A204.1 (cell line): ENCODE measurements at regions not wholly inside any gene's neighbourhood (a gene's known extent, or its start where the extent isn't known, plus 50 kb on each side); places are given as distances from the start of the nearest gene placed in this dataset.
"Not testable (repeated sequence)": the region's sequence is repeated elsewhere in the genome, so short reads cannot be mapped to it uniquely, and the experiment has no call there.

ENCODE experiments used
- FAIRE-seq: peaks from 2 replicates; lab custom pipeline; 2012; peaks lifted over from hg19 to GRCh38; lab: Jason Lieb, UNC

GRCh38 chr5:118468085-118468484 lies 520.3 kb downstream of the DTWD2 start:
- no peak for FAIRE-seq

GRCh38 chr5:118467103-118467502 lies 521.2 kb downstream of the DTWD2 start:
- FAIRE-seq: no peak

GRCh38 chr5:118466418-118466817 lies 521.9 kb downstream of the DTWD2 start:
- FAIRE-seq: no peak

- FAIRE-seq: not testable (repeated sequence)
These were observed 526.1 kb downstream of the DTWD2 start for GRCh38 chr5:118462276-118462675.

- no peak for FAIRE-seq
These were observed 526.9 kb downstream of the DTWD2 start for GRCh38 chr5:118461436-118461835.

- no peak for FAIRE-seq
These were observed 528.9 kb downstream of the DTWD2 start for GRCh38 chr5:118459490-118459889.

GRCh38 chr5:118456085-118456484 lies 532.3 kb downstream of the DTWD2 start:
- no peak for FAIRE-seq

GRCh38 chr5:118451697-118452247 lies 536.6 kb downstream of the DTWD2 start:
- no peak for FAIRE-seq

GRCh38 chr5:118450554-118451332 lies 537.6 kb downstream of the DTWD2 start:
- no peak for FAIRE-seq

- no peak for FAIRE-seq
These were observed 541.0 kb downstream of the DTWD2 start for GRCh38 chr5:118447350-118447749.

GRCh38 chr5:118441956-118442355 lies 546.4 kb downstream of the DTWD2 start:
- FAIRE-seq: no peak

GRCh38 chr5:118441034-118441433 lies 547.3 kb downstream of the DTWD2 start:
- no peak for FAIRE-seq

GRCh38 chr5:118440496-118440895 lies 547.9 kb downstream of the DTWD2 start:
- no peak for FAIRE-seq

GRCh38 chr5:118439831-118440230 lies 548.5 kb downstream of the DTWD2 start:
- FAIRE-seq: no peak

GRCh38 chr5:118435131-118435530 lies 553.2 kb downstream of the DTWD2 start:
- FAIRE-seq: no peak

- no peak for FAIRE-seq
These were observed 553.8 kb downstream of the DTWD2 start for GRCh38 chr5:118434522-118434921.

GRCh38 chr5:118430076-118430475 lies 558.3 kb downstream of the DTWD2 start:
- no peak for FAIRE-seq

GRCh38 chr5:118407958-118408357 lies 580.4 kb downstream of the DTWD2 start:
- FAIRE-seq: no peak

- FAIRE-seq: no peak
These were observed 582.7 kb downstream of the DTWD2 start for GRCh38 chr5:118405650-118406061.

GRCh38 chr5:118397236-118397635 lies 591.1 kb downstream of the DTWD2 start:
- no peak for FAIRE-seq

- no peak for FAIRE-seq
These were observed 595.9 kb downstream of the DTWD2 start for GRCh38 chr5:118392491-118392890.

- not testable (repeated sequence) for FAIRE-seq
These were observed 605.4 kb downstream of the DTWD2 start for GRCh38 chr5:118382931-118383330.

GRCh38 chr5:118379470-118379869 lies 608.9 kb downstream of the DTWD2 start:
- no peak for FAIRE-seq

GRCh38 chr5:118378959-118379358 lies 609.4 kb downstream of the DTWD2 start:
- no peak for FAIRE-seq
